Activated B cell treated with CpG ODN at 0.5 μM for 24 hours (primary cell): ENCODE measurements at regions not wholly inside any gene's neighbourhood (a gene's known extent, or its start where the extent isn't known, plus 50 kb on each side); places are given as distances from the start of the nearest gene placed in this dataset.

Experiments used
- ATAC-seq: fragments of 200-7000 bp; cut with Tn5 transposase; one replicate; pipeline ENCODE4 v1.10.0; 2021; ENCODE audit warnings: low read depth, mild to moderate bottlenecking, moderate library complexity
- CTCF ChIA-PET: fragments of 350-600 bp; sonication (Branson Sonifier 250); formaldehyde crosslinking; loops from one replicate; lab custom pipeline; 2021; ENCODE audit warnings: antibody characterized with exemption; lab: Charles Lee
- POLR2A ChIA-PET: fragments of 350-600 bp; sonication (Branson Sonifier 250); formaldehyde crosslinking; loops from one replicate; lab custom pipeline; 2021; ENCODE audit warnings: antibody characterized with exemption; lab: Charles Lee
- DNase-seq: peaks from one replicate; pipeline ENCODE4 v3.0.0; 2022
- H3K27ac Mint-ChIP-seq: one replicate; pipeline ENCODE4 v1.8.0; 2020; ENCODE audit warnings: mixed read lengths
- H3K27me3 Mint-ChIP-seq: one replicate; pipeline ENCODE4 v1.8.0; 2021; ENCODE audit warnings: mixed read lengths
- H3K36me3 Mint-ChIP-seq: one replicate; pipeline ENCODE4 v1.8.0; 2021; ENCODE audit warnings: low read depth, mixed read lengths
- H3K4me1 Mint-ChIP-seq: one replicate; pipeline ENCODE4 v1.8.0; 2021; ENCODE audit warnings: mixed read lengths
- H3K4me3 Mint-ChIP-seq: one replicate; pipeline ENCODE4 v1.8.0; 2020; ENCODE audit warnings: mild to moderate bottlenecking, mixed read lengths
- H3K9me3 Mint-ChIP-seq: one replicate; pipeline ENCODE4 v1.8.0; 2020; ENCODE audit warnings: mixed read lengths
- CTCF ChIP-seq: fragments of 200-600 bp; IDR thresholded peaks from one replicate; pipeline ENCODE4 v1.8.0; 2022; ENCODE audit warnings: antibody characterized with exemption, mild to moderate bottlenecking
- intact Hi-C: fragments of 100-400 bp; cut with micrococcal nuclease; formaldehyde crosslinking; loops from one replicate; pipeline ENCODE4 v1.15.1; 2024

GRCh38 chr12:9260931-9261330 is 52.7 kb upstream of the PZP start:
- CTCF ChIA-PET, result no interaction called here

GRCh38 chr12:9258676-9259075 is 50.5 kb upstream of the PZP start:
- Mint-ChIP-seq H3K27me3 (peaks cover 12% of the 10 kb centered on the region), H3K4me1 (no peaks in the 10 kb centered on the region), H3K36me3 (no peaks in the 10 kb centered on the region), H3K4me3 (no peak overlapping the region), H3K9me3 (no peaks in the 10 kb centered on the region), H3K27ac (no peak overlapping the region)
- intact Hi-C loops, result no loop called here
- ChIA-PET CTCF (no interaction called here), POLR2A (no interaction called here)
- ATAC-seq (no peak), DNase-seq (no peak)
- no peak for TF ChIP-seq CTCF

More at GRCh38 chr12:9260931-9261330, 52.7 kb upstream of the PZP start:
- Mint-ChIP-seq H3K4me3 (no peak overlapping the region), H3K4me1 (no peaks in the 10 kb centered on the region), H3K9me3 (no peaks in the 10 kb centered on the region), H3K36me3 (no peaks in the 10 kb centered on the region), H3K27ac (no peak overlapping the region), H3K27me3 (peaks cover 7% of the 10 kb centered on the region)
- POLR2A ChIA-PET, result no interaction called here
- TF ChIP-seq CTCF, result no peak
- intact Hi-C loops, result no loop called here
- ATAC-seq (no peak), DNase-seq (no peak)
